T-helper 2 cell treated with Interferon-gamma antibody and Interleukin-4, amounts not matched to agents 100 ng/mL and 5 ng/mL, for 36 hours (primary cell): ENCODE measurements at regions not wholly inside any gene's neighbourhood (a gene's known extent, or its start where the extent isn't known, plus 50 kb on each side); places are given as distances from the start of the nearest gene placed in this dataset.

Source experiments
- intact Hi-C: fragments of 100-400 bp; cut with micrococcal nuclease; formaldehyde crosslinking; loops from one replicate; pipeline ENCODE4 v1.15.1; 2023

- intact Hi-C loops: no loop called here
Measured at GRCh38 chr4:108567831-108568230, 52.5 kb upstream of the RPL34 start.

DNA sequence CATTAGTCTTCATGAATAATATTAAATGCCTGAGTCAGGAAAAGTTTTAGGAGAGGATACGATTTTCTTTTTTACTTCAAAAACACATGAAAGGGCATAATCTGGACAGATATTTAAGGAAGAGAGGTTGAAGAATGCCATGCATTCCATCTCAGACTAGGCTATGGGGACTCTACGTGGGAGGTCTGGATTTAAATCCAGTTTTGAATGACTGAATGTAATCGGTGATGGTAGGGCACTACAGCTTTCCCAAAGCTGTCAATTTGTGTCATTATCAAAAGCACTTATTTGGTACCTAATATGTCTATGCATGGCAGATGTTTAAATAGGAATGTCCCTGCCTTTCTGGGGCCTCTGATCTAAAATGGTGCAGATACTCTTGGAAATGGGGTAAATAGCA lies 59.3 kb upstream of the RPL34 start:
- intact Hi-C loops: no loop called here

DNA sequence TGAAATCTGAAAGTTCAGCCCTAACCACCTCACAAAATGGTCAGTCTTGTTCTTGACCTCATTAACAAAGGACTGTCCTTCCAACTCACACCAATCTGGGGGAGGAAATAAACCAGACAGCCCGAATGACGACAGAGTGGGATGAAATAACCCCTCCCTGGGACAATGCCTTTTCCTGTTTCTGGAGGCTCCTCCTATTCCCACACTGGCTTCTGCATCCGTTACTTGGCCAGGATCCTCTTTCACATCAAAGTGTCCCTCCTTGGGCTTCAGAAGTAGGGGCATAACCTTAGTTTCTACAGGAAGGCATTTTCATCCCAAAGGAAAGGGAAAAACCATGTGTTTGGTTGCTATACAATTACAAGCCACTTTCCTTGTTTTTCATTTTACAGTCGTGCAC lies 59.8 kb upstream of the RPL34 start:
- intact Hi-C loops: no loop called here

GRCh38 chr4:108559911-108560310 lies 60.5 kb upstream of the RPL34 start:
- intact Hi-C loops: no loop called here

- intact Hi-C loops: no loop called here
Measured at GRCh38 chr4:108559068-108559793, 61.1 kb upstream of the RPL34 start.

DNA sequence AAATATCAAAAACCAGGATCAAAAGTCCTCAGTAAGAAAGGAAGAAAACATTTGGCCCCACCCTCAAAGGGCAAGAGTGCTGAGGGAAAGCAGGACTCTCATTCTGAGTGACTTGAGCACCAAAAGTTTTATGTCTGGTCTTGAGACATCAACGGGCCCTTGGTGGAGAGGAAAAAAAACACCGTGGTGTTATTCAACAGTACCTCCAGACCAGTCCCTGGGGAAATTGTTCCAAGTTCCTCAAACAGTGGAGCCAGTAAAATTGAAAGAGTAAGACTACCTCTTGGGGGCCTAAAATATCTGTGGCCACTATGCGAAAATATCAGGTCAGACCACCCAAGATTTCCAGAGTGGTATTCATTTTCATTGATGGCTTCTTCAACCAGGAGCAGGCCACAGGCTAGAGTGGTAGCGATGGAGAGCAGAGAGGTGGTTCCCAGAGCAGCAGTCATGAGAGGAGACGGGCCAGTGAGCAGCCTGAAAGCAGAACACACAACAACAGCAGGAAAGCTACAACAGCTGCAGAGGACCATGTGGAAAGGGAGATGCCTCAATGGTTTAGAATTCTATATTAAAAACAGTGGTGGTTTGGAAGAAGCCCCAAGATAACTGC lies 63.7 kb upstream of the RPL34 start:
- intact Hi-C loops: no loop called here

DNA sequence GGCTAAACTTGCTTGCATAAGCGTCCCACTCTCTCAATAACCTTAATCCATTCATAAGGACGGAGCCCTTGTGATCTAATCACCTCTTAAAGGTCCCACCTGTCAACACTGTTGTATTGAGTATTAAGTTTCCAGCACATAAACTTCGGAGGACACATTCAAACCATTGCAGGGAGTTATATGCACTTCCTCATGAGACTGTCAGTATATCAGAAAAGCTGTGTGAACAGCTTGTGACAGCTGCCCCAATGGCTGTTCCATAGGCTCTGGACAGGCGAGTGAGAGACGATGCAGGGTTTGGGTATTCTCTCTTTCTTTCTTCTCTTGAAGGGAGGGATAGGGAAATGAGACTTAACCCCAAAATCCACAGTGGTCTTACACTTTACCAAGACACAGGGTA lies 64.2 kb upstream of the RPL34 start:
- intact Hi-C loops: no loop called here

DNA sequence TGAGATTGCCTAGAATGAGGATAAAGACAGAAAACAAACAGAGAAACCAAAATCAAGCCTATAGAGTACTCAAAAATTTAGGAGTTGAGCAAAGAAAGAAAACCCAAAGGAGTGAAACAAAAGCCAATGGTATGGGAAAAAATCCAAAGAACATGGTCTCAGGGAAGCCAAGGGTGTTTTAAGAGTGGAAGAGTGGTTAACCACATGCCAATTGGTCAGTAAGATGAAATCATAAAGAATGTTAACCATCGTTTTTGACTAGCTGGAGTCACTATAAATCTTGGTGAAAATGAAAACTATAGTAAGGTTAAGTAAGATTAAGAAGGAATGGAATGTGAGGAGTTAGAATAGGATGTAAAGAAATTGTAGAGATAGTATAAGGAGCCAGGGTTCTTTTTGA lies 64.7 kb upstream of the RPL34 start:
- intact Hi-C loops: no loop called here

- intact Hi-C loops: no loop called here
Measured at GRCh38 chr4:108547682-108548081, 72.7 kb upstream of the RPL34 start.

DNA sequence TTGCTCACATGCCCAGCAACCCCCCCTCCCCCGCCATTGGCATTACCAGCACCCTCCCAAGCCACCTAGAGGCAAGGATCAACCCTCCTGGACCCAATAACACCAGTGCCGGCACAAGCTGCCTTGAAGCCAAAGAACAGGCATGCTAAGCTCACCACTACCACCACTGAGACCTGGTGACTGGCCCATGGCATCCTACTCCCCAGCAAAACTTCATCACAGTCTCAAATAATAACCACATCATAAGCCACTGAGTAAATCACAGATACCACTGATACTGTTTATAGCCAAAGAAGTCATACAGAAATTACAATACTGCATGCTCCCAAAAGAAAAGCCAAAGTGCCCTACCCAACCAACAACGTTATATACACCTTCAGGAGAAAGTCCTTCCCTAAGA lies 73.6 kb upstream of the RPL34 start:
- intact Hi-C loops: no loop called here

GRCh38 chr4:108544481-108544880 lies 75.9 kb upstream of the RPL34 start:
- intact Hi-C loops: no loop called here

- intact Hi-C loops: no loop called here
Measured at GRCh38 chr4:108543359-108543968, 76.9 kb upstream of the RPL34 start.

- intact Hi-C loops: no loop called here
Measured at GRCh38 chr4:108540536-108540935, 79.8 kb upstream of the RPL34 start.

GRCh38 chr4:108536577-108536976 lies 83.8 kb upstream of the RPL34 start:
- intact Hi-C loops: no loop called here

DNA sequence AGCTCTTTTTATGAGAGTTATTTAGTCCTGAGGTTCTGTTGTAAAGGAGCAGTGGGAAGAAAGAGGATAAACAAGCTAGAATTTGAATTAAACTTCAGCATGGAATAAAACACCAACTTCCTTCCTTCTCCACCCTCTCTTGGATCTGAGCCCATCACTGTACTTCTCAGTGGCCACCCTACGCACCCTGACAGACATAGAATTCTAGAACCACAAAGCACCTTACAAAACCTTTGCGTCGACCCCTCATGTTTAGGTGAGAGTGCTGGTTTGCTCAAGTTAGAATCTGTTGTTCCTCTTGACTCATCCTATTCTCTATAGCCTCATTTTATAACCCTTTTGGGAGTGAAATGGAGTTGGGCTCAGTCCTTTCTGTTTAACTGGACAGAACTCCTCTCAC lies 84.6 kb upstream of the RPL34 start:
- intact Hi-C loops: no loop called here

GRCh38 chr4:108533876-108534275 lies 86.5 kb upstream of the RPL34 start:
- intact Hi-C loops: loop anchor here (5.0 kb wide), 1 partner anchor 38 kb away; no protein-coding TSS in a partner anchor

- intact Hi-C loops: loop anchor here (5.0 kb wide), 1 partner anchor 39 kb away; no protein-coding TSS in a partner anchor
Measured at GRCh38 chr4:108533245-108533844, 87.0 kb upstream of the RPL34 start.

- intact Hi-C loops: loop anchor here (5.0 kb wide), 1 partner anchor 40 kb away; no protein-coding TSS in a partner anchor
Measured at GRCh38 chr4:108532738-108533137, 87.6 kb upstream of the RPL34 start.

GRCh38 chr4:108532187-108532586 lies 88.2 kb upstream of the RPL34 start:
- intact Hi-C loops: loop anchor here (5.0 kb wide), 1 partner anchor 40 kb away; no protein-coding TSS in a partner anchor

- intact Hi-C loops: loop anchor here (5.0 kb wide), 1 partner anchor 41 kb away; no protein-coding TSS in a partner anchor
Measured at GRCh38 chr4:108531461-108531860, 88.9 kb upstream of the RPL34 start.

GRCh38 chr4:108529984-108530905 lies 90.1 kb upstream of the RPL34 start:
- intact Hi-C loops: loop anchor here (5.0 kb wide), 1 partner anchor 42 kb away; no protein-coding TSS in a partner anchor
